GM12874 (cell line): ENCODE measurements at regions not wholly inside any gene's neighbourhood (a gene's known extent, or its start where the extent isn't known, plus 50 kb on each side); places are given as distances from the start of the nearest gene placed in this dataset.

Source experiments
- CTCF ChIP-seq: IDR thresholded peaks from 2 replicates; pipeline ENCODE4 v1.5.1; 2011; ENCODE audit warnings: low read depth, mild to moderate bottlenecking, control low read depth, low read length, moderate library complexity; ENCODE audit not compliant: insufficient read depth

- no peak for TF ChIP-seq CTCF
Measured at GRCh38 chr13:76160961-76161925, 525.1 kb downstream of the LMO7 start.

- no peak for TF ChIP-seq CTCF
Measured at GRCh38 chr13:76160506-76160905, 524.4 kb downstream of the LMO7 start.

- TF ChIP-seq CTCF, result no peak
Measured at GRCh38 chr13:76157926-76158325, 521.8 kb downstream of the LMO7 start.

- no peak for TF ChIP-seq CTCF
Measured at GRCh38 chr13:76153239-76153638, 517.1 kb downstream of the LMO7 start.

- TF ChIP-seq CTCF, result no peak
Measured at GRCh38 chr13:76148926-76149325, 512.8 kb downstream of the LMO7 start.

- TF ChIP-seq CTCF, result no peak
Measured at GRCh38 chr13:76148374-76148773, 512.2 kb downstream of the LMO7 start.

GRCh38 chr13:76132532-76132931 lies 496.4 kb downstream of the LMO7 start:
- TF ChIP-seq CTCF, result no peak
